Thyroid gland (tissue), 4 donors: ENCODE measurements at regions not wholly inside any gene's neighbourhood (a gene's known extent, or its start where the extent isn't known, plus 50 kb on each side); places are given as distances from the start of the nearest gene placed in this dataset.
A peak's percentile ranks its signal among the peaks of the same experiment; 100 is the strongest.

ENCODE experiments used
- DNase-seq, 2 donors: peaks; one replicate each; pipeline ENCODE4 v3.0.0-alpha.2; 2019
- H3K27ac ChIP-seq, 3 donors: fragments of 200-600 bp; sonication (generic); 1 replicate in 2 of 3; 2 replicates in 1 of 3; pipeline ENCODE4 v1.5.1; 2016 to 2019; ENCODE audit warnings: mild to moderate bottlenecking in 1 of 3, moderate library complexity in 1 of 3
- H3K27me3 ChIP-seq: fragments of 200-600 bp; sonication (generic); one replicate; pipeline ENCODE4 v1.5.1; 2019
- H3K36me3 ChIP-seq, 2 donors: fragments of 200-600 bp; sonication (generic); one replicate each; pipeline ENCODE4 v1.5.1; 2016 to 2019
- H3K4me1 ChIP-seq, 2 donors: fragments of 200-600 bp; sonication (generic); one replicate each; pipeline ENCODE4 v1.5.1; 2017 to 2019
- H3K4me3 ChIP-seq, 3 donors: fragments of 200-600 bp; sonication (generic); replicated peaks in 1 of 3; 1 replicate in 2 of 3; 2 replicates in 1 of 3; pipeline ENCODE4 v1.5.1; 2016; ENCODE audit warnings: mild to moderate bottlenecking in 1 of 3
- H3K9me3 ChIP-seq: fragments of 200-600 bp; sonication (generic); one replicate; pipeline ENCODE4 v1.5.1; 2017
- POLR2A ChIP-seq, 2 donors: fragments of 450-650 bp; IDR thresholded peaks; one replicate each; pipeline ENCODE4 v1.6.1; 2017; ENCODE audit warnings: antibody characterized with exemption in 2 of 2, mild to moderate bottlenecking in 2 of 2, moderate library complexity in 1 of 2
- WGBS, 2 donors: methylation state at CpG; one replicate each; pipeline ENCODE4 v1.1.5; 2017; 5-methylcytosine and 5-hydroxymethylcytosine counted together
- intact Hi-C: fragments of 100-400 bp; cut with DNase I; formaldehyde crosslinking; loops from one replicate; pipeline ENCODE4 v1.15.1; 2023
- TF ChIP-seq, protein P1 (sequence below), 6 experiments: fragments of 200-600 bp in 3 of 6; fragments of 450-650 bp in 3 of 6; sonication (generic) in 3 of 6; IDR thresholded peaks; one replicate each; pipeline ENCODE4 v1.5.1; 2016 to 2019; ENCODE audit warnings: antibody characterized with exemption in 6 of 6, mild to moderate bottlenecking in 2 of 6, inconsistent platforms in 1 of 6, moderate library complexity in 1 of 6

- TF ChIP-seq, protein P1, sequence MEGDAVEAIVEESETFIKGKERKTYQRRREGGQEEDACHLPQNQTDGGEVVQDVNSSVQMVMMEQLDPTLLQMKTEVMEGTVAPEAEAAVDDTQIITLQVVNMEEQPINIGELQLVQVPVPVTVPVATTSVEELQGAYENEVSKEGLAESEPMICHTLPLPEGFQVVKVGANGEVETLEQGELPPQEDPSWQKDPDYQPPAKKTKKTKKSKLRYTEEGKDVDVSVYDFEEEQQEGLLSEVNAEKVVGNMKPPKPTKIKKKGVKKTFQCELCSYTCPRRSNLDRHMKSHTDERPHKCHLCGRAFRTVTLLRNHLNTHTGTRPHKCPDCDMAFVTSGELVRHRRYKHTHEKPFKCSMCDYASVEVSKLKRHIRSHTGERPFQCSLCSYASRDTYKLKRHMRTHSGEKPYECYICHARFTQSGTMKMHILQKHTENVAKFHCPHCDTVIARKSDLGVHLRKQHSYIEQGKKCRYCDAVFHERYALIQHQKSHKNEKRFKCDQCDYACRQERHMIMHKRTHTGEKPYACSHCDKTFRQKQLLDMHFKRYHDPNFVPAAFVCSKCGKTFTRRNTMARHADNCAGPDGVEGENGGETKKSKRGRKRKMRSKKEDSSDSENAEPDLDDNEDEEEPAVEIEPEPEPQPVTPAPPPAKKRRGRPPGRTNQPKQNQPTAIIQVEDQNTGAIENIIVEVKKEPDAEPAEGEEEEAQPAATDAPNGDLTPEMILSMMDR (IDR thresholded peaks at IDR 0.05) = no peak
- TF ChIP-seq POLR2A (IDR thresholded peaks at IDR 0.05) = no peak
- WGBS, 2 donors = 87 to 100% methylated on average over 1 of the region's 1 CpG
- Histone ChIP-seq H3K4me1 (peaks cover 17 to 28% of the 10 kb centered on the region in 2 donors), H3K36me3 (no peaks in the 10 kb centered on the region), H3K27ac (no peak overlapping the region), H3K9me3 (no peaks in the 10 kb centered on the region), H3K4me3 (no peak overlapping the region), H3K27me3 (no peaks in the 10 kb centered on the region)
- no peak for DNase-seq
- intact Hi-C loops = no loop called here
Measured at GRCh38 chr2:236991874-236992273, 93.8 kb upstream of the COPS8 start.

- Histone ChIP-seq H3K27me3 (no peaks in the 10 kb centered on the region), H3K27ac (no peak overlapping the region), H3K4me3 (no peak overlapping the region), H3K36me3 (no peaks in the 10 kb centered on the region), H3K9me3 (no peaks in the 10 kb centered on the region), H3K4me1 (peaks cover 17 to 22% of the 10 kb centered on the region in 2 donors)
- DNase-seq = no peak
- intact Hi-C loops = no loop called here
- TF ChIP-seq POLR2A (IDR thresholded peaks at IDR 0.05) = no peak
- TF ChIP-seq, protein P1 (IDR thresholded peaks at IDR 0.05) = no peak
- WGBS, 2 donors = 89 to 93% methylated on average over 2 of the region's 2 CpGs
Measured at GRCh38 chr2:236993286-236993685, 92.4 kb upstream of the COPS8 start.

- no peaks in the 10 kb centered on the region for H3K9me3 ChIP-seq
- no peaks in the 10 kb centered on the region for H3K27me3 ChIP-seq
- intact Hi-C loops = no loop called here
- H3K4me1 ChIP-seq = peaks cover 11 to 21% of the 10 kb centered on the region in 2 donors
- 70 to 79% methylated on average over 9 of the region's 9 CpGs for WGBS, 2 donors
- TF ChIP-seq, protein P1 (IDR thresholded peaks at IDR 0.05) = no peak
- TF ChIP-seq POLR2A (IDR thresholded peaks at IDR 0.05) = no peak
- no peak overlapping the region for H3K4me3 ChIP-seq
- H3K36me3 ChIP-seq = no peaks in the 10 kb centered on the region
- no peak for DNase-seq
- no peak overlapping the region for H3K27ac ChIP-seq
Measured at GRCh38 chr2:236994361-236994760, 91.3 kb upstream of the COPS8 start.

GRCh38 chr2:236997069-236997715 is 88.5 kb upstream of the COPS8 start:
- Histone ChIP-seq H3K36me3 (no peaks in the 10 kb centered on the region), H3K27ac (no peak overlapping the region), H3K27me3 (no peaks in the 10 kb centered on the region), H3K4me3 (no peak overlapping the region), H3K9me3 (no peaks in the 10 kb centered on the region), H3K4me1 (peaks cover 11 to 17% of the 10 kb centered on the region in 2 donors)
- TF ChIP-seq, protein P1 (IDR thresholded peaks at IDR 0.05) = no peak
- TF ChIP-seq POLR2A (IDR thresholded peaks at IDR 0.05) = no peak
- 68 to 76% methylated on average over 8 of the region's 8 CpGs for WGBS, 2 donors
- DNase-seq = peak in 1 of 2 donors; percentile 39
- intact Hi-C loops = no loop called here

- no peak for DNase-seq
- Histone ChIP-seq H3K4me3 (no peak overlapping the region), H3K27me3 (no peaks in the 10 kb centered on the region), H3K4me1 (peaks cover 11 to 17% of the 10 kb centered on the region in 2 donors), H3K9me3 (no peaks in the 10 kb centered on the region), H3K36me3 (no peaks in the 10 kb centered on the region), H3K27ac (peak overlapping the region in 1 of 3 donors; percentile 12)
- no peak for TF ChIP-seq POLR2A (IDR thresholded peaks at IDR 0.05)
- TF ChIP-seq, protein P1 (IDR thresholded peaks at IDR 0.05) = no peak
- WGBS, 2 donors = 18 to 56% methylated on average over 1 of the region's 1 CpG
- intact Hi-C loops = no loop called here
Measured at GRCh38 chr2:236998236-236998635, 87.5 kb upstream of the COPS8 start.
